Upper lobe of left lung (tissue), 6 donors: ENCODE measurements at regions not wholly inside any gene's neighbourhood (a gene's known extent, or its start where the extent isn't known, plus 50 kb on each side); places are given as distances from the start of the nearest gene placed in this dataset.

Experiments used
- ATAC-seq, 2 donors: fragments of 200-7000 bp; cut with Tn5 transposase; one replicate each; pipeline ENCODE4 v1.9.1; 2022; ENCODE audit warnings: mild to moderate bottlenecking in 2 of 2, moderate library complexity in 2 of 2; ENCODE audit not compliant: low FRiP score in 2 of 2
- DNase-seq, 2 donors: peaks; one replicate each; pipeline ENCODE4 v3.0.0-alpha.2; 2019 to 2020
- H3K27ac ChIP-seq, 4 donors: fragments of 200-600 bp; sonication (generic); one replicate each; pipeline ENCODE4 v1.5.1; 2016 to 2019
- H3K27me3 ChIP-seq, 4 donors: fragments of 200-600 bp; sonication (generic); one replicate each; pipeline ENCODE4 v1.5.1; 2017 to 2019
- H3K36me3 ChIP-seq, 4 donors: fragments of 200-600 bp; sonication (generic); one replicate each; pipeline ENCODE4 v1.5.1; 2016 to 2019
- H3K4me1 ChIP-seq, 4 donors: fragments of 200-600 bp; sonication (generic); one replicate each; pipeline ENCODE4 v1.5.1; 2018 to 2019
- H3K4me3 ChIP-seq, 4 donors: fragments of 200-600 bp; sonication (generic); one replicate each; pipeline ENCODE4 v1.5.1; 2017 to 2019; ENCODE audit warnings: mild to moderate bottlenecking in 2 of 4, moderate library complexity in 1 of 4
- H3K9me3 ChIP-seq, 4 donors: fragments of 200-600 bp; sonication (generic); one replicate each; pipeline ENCODE4 v1.5.1; 2018 to 2019
- CTCF ChIP-seq, 6 experiments: fragments of 450-650 bp in 4 of 6; fragments of 200-600 bp in 2 of 6; sonication (generic) in 2 of 6; IDR thresholded peaks; one replicate each; pipeline ENCODE4 v1.5.1; 2016 to 2019; ENCODE audit warnings: antibody characterized with exemption in 6 of 6
- EP300 ChIP-seq, 4 donors: sonication (generic); formaldehyde crosslinking; IDR thresholded peaks; one replicate each; pipeline ENCODE4 v1.5.1; 2017; ENCODE audit warnings: antibody characterized with exemption in 4 of 4, control low read depth in 2 of 4
- POLR2A ChIP-seq, 4 donors: fragments of 450-650 bp; IDR thresholded peaks; one replicate each; pipeline ENCODE4 v1.5.1; 2016 to 2017; ENCODE audit warnings: antibody characterized with exemption in 4 of 4, mild to moderate bottlenecking in 2 of 4
- POLR2AphosphoS5 ChIP-seq, 2 donors: sonication (generic); formaldehyde crosslinking; IDR thresholded peaks; one replicate each; pipeline ENCODE4 v1.5.1; 2017; ENCODE audit warnings: antibody characterized with exemption in 2 of 2
- WGBS, 2 donors: methylation state at CpG; one replicate each; pipeline ENCODE4 v1.1.5; 2017 to 2018; 5-methylcytosine and 5-hydroxymethylcytosine counted together
- small RNA-seq, 4 donors: library from RNA; depleted of rRNA; stranded (forward); fragments of <200 nt; gene quantifications; one replicate each; pipeline ENCODE3, GENCODE V24; 2016
- donor health status: DM: no; HTN: no; CAD: no; lungs with moderate emphysema.
- donor health status: DM: no; HTN: yes; CAD: no; lungs with severe emphysema.

DNA sequence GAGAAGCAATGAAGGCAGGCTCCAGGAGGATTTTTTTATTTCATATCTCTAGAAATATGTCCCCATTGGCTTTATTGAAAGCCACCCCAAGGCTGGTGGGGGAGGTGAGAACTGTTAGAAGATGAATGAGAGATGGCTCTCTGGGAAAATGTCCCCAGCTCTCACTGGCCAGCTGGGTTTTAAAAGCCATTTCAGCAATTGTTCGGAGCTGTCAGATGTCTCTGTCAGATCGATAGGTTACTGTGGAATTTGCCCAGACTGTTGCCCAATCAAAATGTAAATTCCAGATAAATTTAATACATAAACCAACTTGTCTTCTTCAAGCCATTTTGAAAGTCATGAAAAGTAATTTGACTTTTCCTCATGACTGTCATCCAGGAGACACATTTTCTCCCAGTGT, 67.0 kb upstream of the BRINP1 start:
- Histone ChIP-seq H3K36me3 (no peaks in the 10 kb centered on the region), H3K9me3 (no peaks in the 10 kb centered on the region), H3K4me1 (no peaks in the 10 kb centered on the region), H3K4me3 (no peak overlapping the region), H3K27me3 (no peaks in the 10 kb centered on the region), H3K27ac (no peak overlapping the region)
- ATAC-seq (no peak), DNase-seq (no peak)
- 78 to 84% methylated on average over 2 of the region's 2 CpGs for WGBS, 2 donors
- TF ChIP-seq EP300 (IDR thresholded peaks at IDR 0.05) (no peak), CTCF (IDR thresholded peaks at IDR 0.05) (no peak), POLR2AphosphoS5 (IDR thresholded peaks at IDR 0.05) (no peak), POLR2A (IDR thresholded peaks at IDR 0.05) (no peak)

DNA sequence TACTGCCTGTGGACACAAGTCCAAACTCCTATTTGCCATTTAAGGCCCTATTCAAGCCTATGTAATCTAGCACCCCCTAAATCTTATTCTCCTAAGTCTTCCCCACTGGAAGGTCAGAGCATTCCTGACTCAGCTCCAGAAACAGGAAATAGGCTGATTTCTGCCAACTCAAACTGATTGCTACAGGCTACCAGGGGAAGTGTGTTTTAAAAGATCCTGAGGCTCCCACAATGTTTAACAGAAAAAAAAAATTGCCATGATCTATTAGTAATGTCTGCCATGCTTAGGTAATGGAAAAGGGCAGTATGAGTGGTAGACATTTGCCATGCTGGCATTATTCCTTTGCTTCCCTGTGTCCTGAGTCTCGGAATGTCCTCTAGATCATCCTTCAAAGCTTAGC, 65.8 kb upstream of the BRINP1 start:
- Histone ChIP-seq H3K9me3 (no peaks in the 10 kb centered on the region), H3K27me3 (no peaks in the 10 kb centered on the region), H3K27ac (no peak overlapping the region), H3K4me1 (no peaks in the 10 kb centered on the region), H3K36me3 (no peaks in the 10 kb centered on the region), H3K4me3 (no peak overlapping the region)
- 62 to 80% methylated on average over 1 of the region's 1 CpG for WGBS, 2 donors
- TF ChIP-seq POLR2A (IDR thresholded peaks at IDR 0.05) = no peak
- TF ChIP-seq CTCF (IDR thresholded peaks at IDR 0.05) = no peak
- ATAC-seq = no peak
- DNase-seq = no peak

- no peak for TF ChIP-seq CTCF (IDR thresholded peaks at IDR 0.05)
- TF ChIP-seq EP300 (IDR thresholded peaks at IDR 0.05) = no peak
- TF ChIP-seq POLR2AphosphoS5 (IDR thresholded peaks at IDR 0.05) = no peak
- no peak for TF ChIP-seq POLR2A (IDR thresholded peaks at IDR 0.05)
These were observed 63.2 kb upstream of the BRINP1 start for GRCh38 chr9:119432428-119432827.

GRCh38 chr9:119429302-119429701, 60.1 kb upstream of the BRINP1 start:
- TF ChIP-seq POLR2AphosphoS5 (IDR thresholded peaks at IDR 0.05) = no peak
- no peak for TF ChIP-seq POLR2A (IDR thresholded peaks at IDR 0.05)
- no peak for TF ChIP-seq CTCF (IDR thresholded peaks at IDR 0.05)
- no peak for TF ChIP-seq EP300 (IDR thresholded peaks at IDR 0.05)
- no peak overlapping the region for H3K4me3 ChIP-seq
- H3K9me3 ChIP-seq = peaks cover 0 to 9% (median 5%) of the 10 kb centered on the region in 4 donors
- DNase-seq (no peak), ATAC-seq (no peak)
- H3K36me3 ChIP-seq = no peaks in the 10 kb centered on the region
- no peaks in the 10 kb centered on the region for H3K27me3 ChIP-seq
- H3K4me1 ChIP-seq = no peaks in the 10 kb centered on the region
- no peak overlapping the region for H3K27ac ChIP-seq
- 68 to 70% methylated on average over 4 of the region's 4 CpGs for WGBS, 2 donors

More at GRCh38 chr9:119432428-119432827, 63.2 kb upstream of the BRINP1 start:
- no peak for DNase-seq
- Histone ChIP-seq H3K4me1 (no peaks in the 10 kb centered on the region), H3K36me3 (no peaks in the 10 kb centered on the region), H3K4me3 (no peak overlapping the region), H3K27me3 (no peaks in the 10 kb centered on the region), H3K27ac (no peak overlapping the region), H3K9me3 (peaks cover 0 to 4% (median 2%) of the 10 kb centered on the region in 4 donors)
- no peak for ATAC-seq
- whole genome bisulfite sequencing, 2 donors = 60 to 80% methylated on average over 2 of the region's 2 CpGs

- no peak for ATAC-seq
- Histone ChIP-seq H3K9me3 (no peaks in the 10 kb centered on the region), H3K4me3 (no peak overlapping the region), H3K4me1 (no peaks in the 10 kb centered on the region), H3K27ac (no peak overlapping the region), H3K27me3 (no peaks in the 10 kb centered on the region), H3K36me3 (no peaks in the 10 kb centered on the region)
- TF ChIP-seq POLR2A (IDR thresholded peaks at IDR 0.05) (no peak), CTCF (IDR thresholded peaks at IDR 0.05) (no peak)
- 58 to 71% methylated on average over 2 of the region's 2 CpGs for WGBS, 2 donors
- DNase-seq = no peak
These were observed 51.0 kb upstream of the BRINP1 start for GRCh38 chr9:119420231-119420630.

Small RNA genes lying in the stretch of these regions (small RNA-seq; reads per million reads assigned to genes)
- 0 reads per million in 4 donors for gene MIR147A
